IMR-90 (cell line): ENCODE measurements at regions not wholly inside any gene's neighbourhood (a gene's known extent, or its start where the extent isn't known, plus 50 kb on each side); places are given as distances from the start of the nearest gene placed in this dataset.
A peak's percentile ranks its signal among the peaks of the same experiment; 100 is the strongest.

Experiments used
- ATAC-seq: fragments of 200-7000 bp; cut with Tn5 transposase; 2 replicates; pipeline ENCODE4 v1.9.1; 2020; ENCODE audit warnings: low read depth, mild to moderate bottlenecking, moderate library complexity
- BruUV-seq: library from RNA; stranded (reverse); fragments of 400-500 nt; replicated peaks from 2 replicates; lab custom pipeline; 2021; lab: Mats Ljungman, UMichigan
- CTCF ChIA-PET: fragments of 300-600 bp; formaldehyde crosslinking; extraction: SDS; loops from one replicate; lab custom pipeline; 2021; ENCODE audit warnings: antibody characterized with exemption; lab: Yijun Ruan, JAX
- POLR2A ChIA-PET: fragments of 300-600 bp; sonication (Branson Sonifier 250); formaldehyde crosslinking; loops from one replicate; lab custom pipeline; 2022; ENCODE audit warnings: antibody characterized with exemption; ENCODE audit not compliant: unreplicated experiment; lab: Charles Lee
- DNase-seq: peaks from one replicate; pipeline ENCODE4 v3.0.0; 2013
- H2AFZ ChIP-seq: replicated peaks from 2 replicates; pipeline ENCODE3; 2013; ENCODE audit warnings: low read length, mild to moderate bottlenecking; ENCODE audit not compliant: poor library complexity
- H2AK5ac ChIP-seq: 2 replicates; pipeline ENCODE4 v1.6.1; 2013; ENCODE audit warnings: low read depth, low read length, inconsistent platforms
- H2AK9ac ChIP-seq: replicated peaks from 2 replicates; pipeline ENCODE3; 2013; ENCODE audit warnings: mild to moderate bottlenecking, low read depth, low read length, moderate library complexity; ENCODE audit not compliant: poor library complexity
- H2BK120ac ChIP-seq: 2 replicates; pipeline ENCODE4 v1.6.1; 2013; ENCODE audit warnings: low read depth, low read length, inconsistent platforms
- H2BK15ac ChIP-seq: 3 replicates; pipeline ENCODE4 v1.6.1; 2013; ENCODE audit warnings: low read depth, low read length, inconsistent platforms
- H2BK20ac ChIP-seq: 2 replicates; pipeline ENCODE4 v1.6.1; 2013; ENCODE audit warnings: low read depth, mild to moderate bottlenecking, inconsistent platforms, low read length, moderate library complexity
- H2BK5ac ChIP-seq: 2 replicates; pipeline ENCODE4 v1.6.1; 2013; ENCODE audit warnings: mild to moderate bottlenecking, low read depth, low read length, inconsistent platforms; ENCODE audit not compliant: poor library complexity, severe bottlenecking
- H3K14ac ChIP-seq: replicated peaks from 2 replicates; pipeline ENCODE4 v1.6.1; 2013; ENCODE audit warnings: low read depth, low read length, inconsistent platforms
- H3K18ac ChIP-seq: 2 replicates; pipeline ENCODE4 v1.6.1; 2013; ENCODE audit warnings: low read depth, low read length, control low read depth
- H3K23ac ChIP-seq: 2 replicates; pipeline ENCODE4 v1.6.1; 2013; ENCODE audit warnings: low read depth, low read length, inconsistent platforms
- H3K27ac ChIP-seq: 2 replicates; pipeline ENCODE4 v1.5.1; 2013; ENCODE audit warnings: mild to moderate bottlenecking, control low read depth, low read length; ENCODE audit not compliant: insufficient read depth
- H3K27me3 ChIP-seq: 2 replicates; pipeline ENCODE4 v1.6.1; 2013; ENCODE audit warnings: low read length; ENCODE audit not compliant: control insufficient read depth, insufficient read depth
- H3K36me3 ChIP-seq: 2 replicates; pipeline ENCODE4 v1.6.1; 2013; ENCODE audit warnings: low read length, mixed read lengths; ENCODE audit not compliant: control insufficient read depth, insufficient read depth
- H3K4ac ChIP-seq: 2 replicates; pipeline ENCODE4 v1.6.1; 2013; ENCODE audit warnings: low read depth, low read length, inconsistent platforms
- H3K4me1 ChIP-seq: 2 replicates; pipeline ENCODE4 v1.6.1; 2013; ENCODE audit warnings: low read length, mixed read lengths; ENCODE audit not compliant: control insufficient read depth, insufficient read depth
- H3K4me2 ChIP-seq: 2 replicates; pipeline ENCODE4 v1.6.1; 2013; ENCODE audit warnings: low read depth, mild to moderate bottlenecking, control low read depth, low read length, moderate library complexity
- H3K4me3 ChIP-seq: 2 replicates; pipeline ENCODE4 v1.5.1; 2013; ENCODE audit warnings: low read depth, mild to moderate bottlenecking, control low read depth, low read length, moderate library complexity; ENCODE audit not compliant: insufficient read depth
- H3K56ac ChIP-seq: 2 replicates; pipeline ENCODE4 v1.6.1; 2013; ENCODE audit warnings: low read length, inconsistent platforms; ENCODE audit not compliant: insufficient read depth; ENCODE audit errors: extremely low read depth
- H3K79me1 ChIP-seq, 2 experiments: 2 replicates each; pipeline ENCODE4 v1.6.1; 2013; ENCODE audit warnings: low read length in 2 of 2, inconsistent platforms in 1 of 2, low read depth in 1 of 2
- H3K9ac ChIP-seq: 2 replicates; pipeline ENCODE4 v1.6.1; 2013; ENCODE audit warnings: low read depth, low read length, control low read depth
- H3K9me1 ChIP-seq: 2 replicates; pipeline ENCODE4 v1.6.1; 2013; ENCODE audit warnings: low read length, inconsistent platforms; ENCODE audit not compliant: insufficient read depth
- H3K9me3 ChIP-seq: 2 replicates; pipeline ENCODE4 v1.6.1; 2013; ENCODE audit warnings: low read length; ENCODE audit not compliant: control insufficient read depth, insufficient read depth
- H4K20me1 ChIP-seq: 2 replicates; pipeline ENCODE4 v1.6.1; 2013; ENCODE audit warnings: low read length, inconsistent platforms; ENCODE audit not compliant: insufficient read depth
- H4K5ac ChIP-seq: 2 replicates; pipeline ENCODE4 v1.6.1; 2013; ENCODE audit warnings: mild to moderate bottlenecking, low read depth, low read length, control low read depth
- H4K8ac ChIP-seq, 2 experiments: 2 replicates each; pipeline ENCODE4 v1.6.1; 2013; ENCODE audit warnings: low read depth in 2 of 2, low read length in 2 of 2, control low read depth in 1 of 2, inconsistent platforms in 1 of 2
- H4K91ac ChIP-seq: 2 replicates; pipeline ENCODE4 v1.6.1; 2013; ENCODE audit warnings: low read depth, low read length, inconsistent platforms; ENCODE audit not compliant: insufficient read depth
- FOS ChIP-seq: fragments of 150-350 bp; IDR thresholded peaks from 2 replicates; pipeline ENCODE4 v1.6.1; 2016; ENCODE audit warnings: low read depth, low read length
- MAFK ChIP-seq: IDR thresholded peaks from 2 replicates; pipeline ENCODE4 v1.6.1; 2012; ENCODE audit warnings: low read depth, low read length, improper control_type of control experiment
- MXI1 ChIP-seq: IDR thresholded peaks from 2 replicates; pipeline ENCODE4 v1.6.1; 2012; ENCODE audit warnings: low read depth, mild to moderate bottlenecking, low read length, moderate library complexity, borderline replicate concordance
- RFX5 ChIP-seq: IDR thresholded peaks from 2 replicates; pipeline ENCODE4 v1.8.0; 2012; ENCODE audit warnings: low read depth, mild to moderate bottlenecking, low read length, moderate library complexity
- SMC3 ChIP-seq: fragments of 150-350 bp; IDR thresholded peaks from 2 replicates; pipeline ENCODE4 v1.6.1; 2016; ENCODE audit warnings: low read depth, mild to moderate bottlenecking, antibody characterized with exemption, low read length, moderate library complexity
- WGBS, 2 experiments: methylation state at CpG; one replicate each; pipeline versions ENCODE4 v1.1.5 to v1.1.7; 2013; ENCODE audit warnings: missing lambda C conversion rate in 2 of 2; ENCODE audit not compliant: insufficient read length in 1 of 2; ENCODE audit errors: extremely low coverage in 2 of 2; 5-methylcytosine and 5-hydroxymethylcytosine counted together
- dilution Hi-C: fragments of 300-500 bp; cut with HindIII; formaldehyde crosslinking; loops from one replicate; pipeline ENCODE4 v1.14.3; 2018; ENCODE audit warnings: low sequenced_read_pairs; ENCODE audit not compliant: unreplicated experiment
- in situ Hi-C: fragments of 300-500 bp; cut with MboI; formaldehyde crosslinking; loops from 3 replicates; pipeline ENCODE4 v1.14.3; 2019; ENCODE audit warnings: low sequenced_read_pairs, inconsistent platforms, mixed read lengths
- intact Hi-C: fragments of 100-400 bp; cut with micrococcal nuclease; formaldehyde crosslinking; loops from 2 replicates; pipeline ENCODE4 v1.10.0; 2022
- TF ChIP-seq, protein P1 (sequence below): fragments of 150-350 bp; IDR thresholded peaks from 2 replicates; pipeline ENCODE4 v1.6.1; 2016; ENCODE audit warnings: low read depth, mild to moderate bottlenecking, low read length, moderate library complexity, borderline replicate concordance

DNA sequence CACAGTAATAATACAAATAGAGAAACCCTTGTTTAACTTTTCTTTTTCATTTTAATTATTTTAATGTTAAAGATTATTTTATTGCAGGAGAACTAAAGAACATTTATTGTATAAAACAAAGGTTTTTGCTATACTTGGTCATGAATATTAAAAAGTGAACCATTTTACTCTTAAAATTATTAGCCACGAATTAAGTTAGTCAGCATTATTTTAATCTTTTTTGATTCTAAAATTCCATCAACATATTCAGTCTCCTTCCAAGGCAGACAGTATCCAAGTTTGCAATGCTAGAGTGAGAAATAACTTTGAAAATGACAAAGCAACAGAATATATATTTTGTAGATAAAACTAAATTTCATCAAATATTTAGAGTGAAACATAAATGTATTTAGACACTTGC, 110.7 kb upstream of the CDH18 start:
- Histone ChIP-seq H3K18ac (no peak overlapping the region), H3K27ac (no peak overlapping the region), H4K91ac (no peak overlapping the region), H2BK120ac (no peak overlapping the region), H3K9me3 (peaks cover 2% of the 10 kb centered on the region; the same call in 1 of the 2 replicates), H3K27me3 (no peaks in the 10 kb centered on the region), H4K20me1 (no peaks in the 10 kb centered on the region), H3K23ac (no peak overlapping the region), H2BK5ac (no peak overlapping the region), H2BK15ac (no peak overlapping the region), H3K14ac (no peak overlapping the region), H3K4ac (no peak overlapping the region), H2AK5ac (no peak overlapping the region), H2AFZ (no peak overlapping the region), H3K79me1 (no peaks in the 10 kb centered on the region), H3K4me2 (no peak overlapping the region), H4K5ac (no peak overlapping the region), H3K4me1 (no peaks in the 10 kb centered on the region), H2BK20ac (no peak overlapping the region), H3K9me1 (no peaks in the 10 kb centered on the region), H3K36me3 (no peaks in the 10 kb centered on the region), H2AK9ac (no peak overlapping the region), H3K9ac (no peak overlapping the region), H3K56ac (no peak overlapping the region), H4K8ac (no peak overlapping the region), H3K4me3 (no peak overlapping the region)
- no peak for DNase-seq
- dilution Hi-C loops: no loop called here
- intact Hi-C loops: no loop called here
- no TSS peak for BruUV-seq
- no CpG with 5 or more reads among the region's 1 CpG for WGBS, 2 experiments
- ATAC-seq: no peak
- TF ChIP-seq SMC3: no peak
- TF ChIP-seq MAFK: 0 out of 2 replicates have a peak, but pooled peaks have one; percentile 2
- no peak for TF ChIP-seq FOS
- TF ChIP-seq RFX5: no peak
- no peak for TF ChIP-seq MXI1
- TF ChIP-seq, protein P1, sequence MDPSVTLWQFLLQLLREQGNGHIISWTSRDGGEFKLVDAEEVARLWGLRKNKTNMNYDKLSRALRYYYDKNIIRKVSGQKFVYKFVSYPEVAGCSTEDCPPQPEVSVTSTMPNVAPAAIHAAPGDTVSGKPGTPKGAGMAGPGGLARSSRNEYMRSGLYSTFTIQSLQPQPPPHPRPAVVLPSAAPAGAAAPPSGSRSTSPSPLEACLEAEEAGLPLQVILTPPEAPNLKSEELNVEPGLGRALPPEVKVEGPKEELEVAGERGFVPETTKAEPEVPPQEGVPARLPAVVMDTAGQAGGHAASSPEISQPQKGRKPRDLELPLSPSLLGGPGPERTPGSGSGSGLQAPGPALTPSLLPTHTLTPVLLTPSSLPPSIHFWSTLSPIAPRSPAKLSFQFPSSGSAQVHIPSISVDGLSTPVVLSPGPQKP: no peak
- ChIA-PET POLR2A (no interaction called here), CTCF (no interaction called here)
- in situ Hi-C loops: no loop called here
